HG02798 (cell line): ENCODE measurements at regions not wholly inside any gene's neighbourhood (a gene's known extent, or its start where the extent isn't known, plus 50 kb on each side); places are given as distances from the start of the nearest gene placed in this dataset.
"Not testable (repeated sequence)": the region's sequence is repeated elsewhere in the genome, so short reads cannot be mapped to it uniquely, and the experiment has no call there.

Experiments
- ATAC-seq: cut with Tn5 transposase; IDR thresholded peaks from one replicate; pipeline ENCODE4 v1.9.1; 2021; ENCODE audit warnings: mild to moderate bottlenecking; ENCODE audit not compliant: unreplicated experiment, poor library complexity

- ATAC-seq = no peak
Observed at GRCh38 chr1:5691795-5692509, 300.3 kb downstream of the NPHP4 start.

- no peak for ATAC-seq
Observed at GRCh38 chr1:5690898-5691297, 301.3 kb downstream of the NPHP4 start.

- ATAC-seq = no peak
Observed at GRCh38 chr1:5690291-5690690, 301.9 kb downstream of the NPHP4 start.

- no peak for ATAC-seq
Observed at GRCh38 chr1:5688081-5689077, 303.8 kb downstream of the NPHP4 start.

GRCh38 chr1:5686925-5687706 lies 305.1 kb downstream of the NPHP4 start:
- ATAC-seq = no peak

GRCh38 chr1:5686195-5686594 lies 306.0 kb downstream of the NPHP4 start:
- no peak for ATAC-seq

GRCh38 chr1:5685446-5686040 lies 306.7 kb downstream of the NPHP4 start:
- no peak for ATAC-seq

- ATAC-seq = no peak
Observed at GRCh38 chr1:5684791-5685190, 307.4 kb downstream of the NPHP4 start.

GRCh38 chr1:5683446-5683845 lies 308.8 kb downstream of the NPHP4 start:
- ATAC-seq = no peak

- no peak for ATAC-seq
Observed at GRCh38 chr1:5682626-5683225, 309.5 kb downstream of the NPHP4 start.

- no peak for ATAC-seq
Observed at GRCh38 chr1:5681654-5682053, 310.6 kb downstream of the NPHP4 start.

GRCh38 chr1:5680600-5680999 lies 311.6 kb downstream of the NPHP4 start:
- no peak for ATAC-seq

- no peak for ATAC-seq
Observed at GRCh38 chr1:5678759-5679158, 313.5 kb downstream of the NPHP4 start.

- not testable (repeated sequence) for ATAC-seq
Observed at GRCh38 chr1:5672355-5672754, 319.9 kb downstream of the NPHP4 start.

- ATAC-seq = no peak
Observed at GRCh38 chr1:5670590-5671350, 321.5 kb downstream of the NPHP4 start.

- ATAC-seq = no peak
Observed at GRCh38 chr1:5667513-5668325, 324.5 kb downstream of the NPHP4 start.

GRCh38 chr1:5664906-5665875 lies 327.0 kb downstream of the NPHP4 start:
- ATAC-seq = no peak
